HG03558 (cell line): ENCODE measurements at regions not wholly inside any gene's neighbourhood (a gene's known extent, or its start where the extent isn't known, plus 50 kb on each side); places are given as distances from the start of the nearest gene placed in this dataset.

ENCODE experiments used
- ATAC-seq: cut with Tn5 transposase; IDR thresholded peaks from one replicate; pipeline ENCODE4 v1.9.1; 2021; ENCODE audit warnings: moderate number of reproducible peaks; ENCODE audit not compliant: unreplicated experiment; ENCODE audit errors: extremely low read depth

DNA sequence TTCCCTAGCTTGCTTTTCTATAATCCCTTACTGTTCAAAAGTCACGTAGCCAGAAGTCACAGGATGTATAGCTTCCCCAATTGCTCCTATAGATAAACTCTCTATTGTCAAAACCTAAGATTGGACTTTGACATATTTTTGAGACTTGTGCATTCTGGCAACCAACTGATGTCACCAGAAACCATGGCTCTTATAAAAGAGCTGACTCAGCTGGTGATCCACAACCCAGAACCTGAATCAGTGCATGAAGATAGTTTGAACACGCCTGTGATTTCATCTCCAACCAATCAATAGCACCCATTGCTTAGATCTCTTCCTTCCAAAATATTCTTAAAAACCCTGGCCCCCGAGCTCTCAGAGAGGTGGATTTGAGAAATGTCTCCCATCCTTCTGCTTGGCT, 639.9 kb upstream of the PIK3C3 start:
- ATAC-seq, result no peak

DNA sequence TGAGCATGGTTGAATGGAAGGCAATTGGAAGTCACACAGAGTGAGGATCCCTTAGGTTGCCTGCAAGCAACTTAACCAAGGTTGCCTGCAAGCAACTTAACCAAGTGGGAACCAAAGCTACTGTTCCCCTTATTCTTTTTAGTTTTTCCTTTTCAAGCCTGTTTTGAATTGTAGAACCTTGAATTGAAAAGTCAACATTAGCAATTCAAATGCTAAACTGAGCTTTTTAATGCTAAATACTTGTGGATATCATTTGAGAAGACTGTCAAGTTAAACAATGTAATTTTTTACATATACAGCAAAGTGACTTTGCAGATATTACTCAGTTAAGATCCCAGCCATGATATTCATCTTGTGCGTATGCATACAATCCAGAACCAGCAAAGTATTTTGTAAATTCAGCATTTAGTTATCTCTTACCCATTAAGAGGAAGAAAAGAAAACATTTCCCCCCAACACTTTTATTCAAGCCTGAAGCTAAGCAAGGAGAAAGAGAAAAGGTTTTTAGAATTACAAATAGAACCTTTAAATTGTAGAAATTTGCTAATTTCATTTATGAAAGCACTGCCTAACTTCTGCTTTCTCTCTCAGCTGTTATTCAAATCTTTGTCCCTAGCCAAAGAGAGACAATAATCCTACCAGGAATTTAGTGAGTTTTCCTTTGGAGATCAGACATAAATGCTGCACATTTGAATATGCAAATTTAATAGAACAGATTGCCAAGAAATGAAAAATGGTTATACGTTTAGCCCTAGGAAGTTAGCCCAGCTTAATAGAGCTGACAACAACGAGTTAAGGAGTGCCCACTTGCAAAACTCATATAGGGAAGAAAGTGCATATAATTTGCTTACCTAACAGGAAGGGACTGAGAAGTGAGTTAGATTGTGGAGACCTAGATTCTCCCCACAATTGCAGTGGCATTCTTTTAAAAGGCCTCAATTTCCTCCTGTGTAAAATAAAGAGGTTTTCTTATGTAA, 643.2 kb upstream of the PIK3C3 start:
- ATAC-seq, result no peak

- no peak for ATAC-seq
Observed at GRCh38 chr18:41297740-41298139, 657.3 kb upstream of the PIK3C3 start.

- ATAC-seq, result no peak
Observed at GRCh38 chr18:41269294-41269693, 685.7 kb upstream of the PIK3C3 start.

- no peak for ATAC-seq
Observed at GRCh38 chr18:41268271-41268670, 686.8 kb upstream of the PIK3C3 start.

- no peak for ATAC-seq
Observed at GRCh38 chr18:41266616-41267015, 688.4 kb upstream of the PIK3C3 start.

DNA sequence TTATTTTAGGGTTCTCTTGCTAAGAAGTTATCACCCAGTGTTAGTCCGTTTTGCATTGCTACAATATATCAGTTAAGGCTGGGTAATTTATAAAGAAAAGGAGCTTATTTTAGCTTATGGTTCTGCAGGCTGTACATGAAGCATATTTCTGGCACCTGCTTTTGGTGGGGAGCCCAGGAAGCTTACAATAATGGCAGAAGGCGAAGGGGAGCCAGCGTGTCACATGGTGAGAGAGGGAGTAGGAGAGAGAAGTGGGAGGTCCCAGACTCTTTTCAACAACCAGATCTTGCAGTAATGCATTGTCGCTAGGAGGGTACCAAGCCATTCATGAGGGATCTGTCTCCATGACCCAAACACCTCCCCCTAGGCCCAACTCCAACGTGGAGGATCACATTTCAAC, 688.8 kb upstream of the PIK3C3 start:
- no peak for ATAC-seq

DNA sequence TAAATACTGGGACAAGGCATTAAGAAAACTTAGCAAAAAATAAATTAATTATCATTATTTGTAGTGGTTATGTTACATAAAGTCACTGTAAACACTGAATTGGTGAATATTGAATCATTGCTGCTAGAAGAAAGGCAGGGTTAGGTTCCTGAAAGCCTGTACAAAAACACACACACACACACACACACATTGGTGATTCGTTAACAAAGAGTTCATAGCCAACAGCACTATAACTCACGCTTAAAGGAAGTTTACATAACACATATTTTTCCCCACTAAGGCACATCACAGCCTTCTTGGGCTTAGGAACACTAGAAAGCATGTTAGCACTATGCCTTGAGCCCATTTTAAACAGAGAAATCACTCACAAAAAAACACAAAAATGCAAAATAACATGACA, 690.0 kb upstream of the PIK3C3 start:
- no peak for ATAC-seq

- ATAC-seq, result no peak
Observed at GRCh38 chr18:41263956-41264355, 691.1 kb upstream of the PIK3C3 start.

- ATAC-seq, result no peak
Observed at GRCh38 chr18:41262688-41263087, 692.3 kb upstream of the PIK3C3 start.

DNA sequence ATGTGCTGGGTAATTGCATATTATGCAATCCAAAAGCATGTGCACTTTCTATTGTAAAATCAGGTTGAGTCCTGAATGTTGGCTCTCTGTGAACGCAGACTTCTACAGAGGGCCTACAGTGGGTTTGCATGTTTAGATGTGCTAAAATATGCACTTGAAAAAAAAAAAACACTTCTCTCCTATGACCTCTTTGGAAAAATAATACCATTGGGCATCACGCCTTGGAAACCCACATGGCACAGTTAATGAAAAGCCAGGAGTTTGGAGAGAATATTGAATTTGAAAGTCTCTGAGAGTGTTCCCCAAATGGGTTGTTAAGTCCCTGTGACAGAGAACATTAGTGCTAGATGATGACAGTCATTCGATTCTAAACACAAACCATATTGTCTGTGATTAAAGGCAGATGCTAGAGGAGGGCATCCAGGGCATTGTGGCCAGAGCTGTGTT, 710.4 kb upstream of the PIK3C3 start:
- no peak for ATAC-seq

GRCh38 chr18:41237317-41237716, 717.7 kb upstream of the PIK3C3 start:
- ATAC-seq, result no peak

- ATAC-seq, result no peak
Observed at GRCh38 chr18:41231681-41232080, 723.4 kb upstream of the PIK3C3 start.

DNA sequence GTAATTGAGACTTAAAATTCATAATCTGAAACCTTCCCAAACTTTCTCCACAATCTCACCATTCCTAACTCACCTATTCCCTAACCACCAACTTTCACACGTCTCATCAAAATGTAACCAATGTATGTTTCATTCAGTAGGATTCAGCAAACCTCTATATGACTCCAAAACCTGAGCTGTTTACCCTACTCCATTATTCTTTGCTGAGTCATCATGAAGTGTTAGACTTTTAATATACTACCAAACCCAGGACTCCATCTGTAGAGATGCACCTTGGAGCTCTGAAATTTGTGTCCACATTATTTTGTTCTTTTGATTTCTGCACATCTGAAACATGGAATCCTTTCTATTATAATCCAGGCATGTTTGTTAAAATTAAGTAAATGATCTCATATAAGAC, 727.0 kb upstream of the PIK3C3 start:
- no peak for ATAC-seq

- ATAC-seq, result no peak
Observed at GRCh38 chr18:41226911-41227310, 728.1 kb upstream of the PIK3C3 start.

- ATAC-seq, result no peak
Observed at GRCh38 chr18:41226186-41226585, 728.8 kb upstream of the PIK3C3 start.

GRCh38 chr18:41216341-41217003, 738.6 kb upstream of the PIK3C3 start:
- no peak for ATAC-seq

DNA sequence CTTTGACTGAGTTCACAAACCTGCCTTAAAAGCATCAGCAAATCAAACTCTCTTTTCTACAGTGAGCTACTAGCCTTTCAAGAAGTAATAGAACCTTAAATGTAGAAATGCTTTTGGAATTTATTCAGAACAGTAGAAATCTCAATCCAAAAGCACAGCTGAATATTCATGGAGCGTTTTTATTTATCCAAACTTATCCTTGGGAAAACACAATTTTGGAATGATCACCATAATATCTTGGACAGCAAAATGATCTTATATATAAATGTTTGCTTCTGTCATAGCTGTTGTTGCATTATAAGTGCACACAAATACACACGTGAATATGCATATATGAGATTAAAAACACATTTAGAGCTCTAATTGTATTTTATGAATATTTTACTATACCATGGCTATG, 747.3 kb upstream of the PIK3C3 start:
- ATAC-seq, result no peak

GRCh38 chr18:41206341-41206830, 748.6 kb upstream of the PIK3C3 start:
- no peak for ATAC-seq

DNA sequence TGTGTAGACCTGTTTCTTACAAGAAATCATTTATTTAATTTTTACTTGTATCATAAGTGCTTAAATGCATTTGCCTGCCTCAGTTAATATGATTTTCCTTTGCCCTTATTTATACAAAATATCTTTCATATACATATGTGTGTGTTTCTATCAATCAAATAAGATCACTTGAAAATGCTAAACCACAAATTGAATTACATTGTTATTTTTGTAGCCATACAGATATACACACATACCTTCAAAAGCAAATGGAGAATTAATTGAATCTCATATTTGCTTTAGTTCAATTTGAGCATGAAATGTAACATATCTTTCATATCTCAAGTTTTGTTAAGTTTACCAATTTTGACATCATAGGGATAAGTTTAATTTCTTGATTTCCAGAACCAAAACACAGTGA, 755.8 kb upstream of the PIK3C3 start:
- no peak for ATAC-seq

- ATAC-seq, result no peak
Observed at GRCh38 chr18:41197967-41198366, 757.1 kb upstream of the PIK3C3 start.
